Epithelial cell of esophagus (primary cell): ENCODE measurements at regions not wholly inside any gene's neighbourhood (a gene's known extent, or its start where the extent isn't known, plus 50 kb on each side); places are given as distances from the start of the nearest gene placed in this dataset.
"Not testable (repeated sequence)": the region's sequence is repeated elsewhere in the genome, so short reads cannot be mapped to it uniquely, and the experiment has no call there.

Experiments used
- DNase-seq: peaks from one replicate; pipeline ENCODE4 v3.0.0; 2010; ENCODE audit warnings: low read depth
- H3K4me3 ChIP-seq: 2 replicates; pipeline ENCODE4 v1.5.1; 2011; ENCODE audit warnings: mild to moderate bottlenecking, low read length, control low read depth
- TF ChIP-seq, protein P1 (sequence below): IDR thresholded peaks from 2 replicates; pipeline ENCODE4 v1.5.1; 2011; ENCODE audit warnings: low read depth, mild to moderate bottlenecking, low read length, control low read depth, inconsistent platforms; ENCODE audit not compliant: insufficient read depth; ENCODE audit errors: missing control alignments

DNA sequence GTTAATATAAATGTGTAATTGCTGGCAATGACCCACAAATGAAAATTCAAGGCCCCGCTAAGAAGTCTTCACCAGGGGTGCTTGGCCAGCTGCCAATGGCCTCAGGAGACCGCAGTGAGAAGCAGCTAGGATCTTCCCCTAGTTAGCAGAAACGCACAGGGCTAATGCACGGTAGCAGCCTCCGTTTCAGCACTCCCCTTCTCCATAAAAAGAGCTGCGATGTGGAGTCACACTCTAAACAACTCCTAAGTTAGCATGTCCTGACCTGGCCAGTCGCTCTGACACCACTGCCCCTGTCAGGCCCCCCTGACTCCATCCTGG lies 139.0 kb downstream of the SEPTIN14 start:
- no peak for DNase-seq
- no peak overlapping the region for H3K4me3 ChIP-seq
- TF ChIP-seq, protein P1, sequence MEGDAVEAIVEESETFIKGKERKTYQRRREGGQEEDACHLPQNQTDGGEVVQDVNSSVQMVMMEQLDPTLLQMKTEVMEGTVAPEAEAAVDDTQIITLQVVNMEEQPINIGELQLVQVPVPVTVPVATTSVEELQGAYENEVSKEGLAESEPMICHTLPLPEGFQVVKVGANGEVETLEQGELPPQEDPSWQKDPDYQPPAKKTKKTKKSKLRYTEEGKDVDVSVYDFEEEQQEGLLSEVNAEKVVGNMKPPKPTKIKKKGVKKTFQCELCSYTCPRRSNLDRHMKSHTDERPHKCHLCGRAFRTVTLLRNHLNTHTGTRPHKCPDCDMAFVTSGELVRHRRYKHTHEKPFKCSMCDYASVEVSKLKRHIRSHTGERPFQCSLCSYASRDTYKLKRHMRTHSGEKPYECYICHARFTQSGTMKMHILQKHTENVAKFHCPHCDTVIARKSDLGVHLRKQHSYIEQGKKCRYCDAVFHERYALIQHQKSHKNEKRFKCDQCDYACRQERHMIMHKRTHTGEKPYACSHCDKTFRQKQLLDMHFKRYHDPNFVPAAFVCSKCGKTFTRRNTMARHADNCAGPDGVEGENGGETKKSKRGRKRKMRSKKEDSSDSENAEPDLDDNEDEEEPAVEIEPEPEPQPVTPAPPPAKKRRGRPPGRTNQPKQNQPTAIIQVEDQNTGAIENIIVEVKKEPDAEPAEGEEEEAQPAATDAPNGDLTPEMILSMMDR = no peak

DNA sequence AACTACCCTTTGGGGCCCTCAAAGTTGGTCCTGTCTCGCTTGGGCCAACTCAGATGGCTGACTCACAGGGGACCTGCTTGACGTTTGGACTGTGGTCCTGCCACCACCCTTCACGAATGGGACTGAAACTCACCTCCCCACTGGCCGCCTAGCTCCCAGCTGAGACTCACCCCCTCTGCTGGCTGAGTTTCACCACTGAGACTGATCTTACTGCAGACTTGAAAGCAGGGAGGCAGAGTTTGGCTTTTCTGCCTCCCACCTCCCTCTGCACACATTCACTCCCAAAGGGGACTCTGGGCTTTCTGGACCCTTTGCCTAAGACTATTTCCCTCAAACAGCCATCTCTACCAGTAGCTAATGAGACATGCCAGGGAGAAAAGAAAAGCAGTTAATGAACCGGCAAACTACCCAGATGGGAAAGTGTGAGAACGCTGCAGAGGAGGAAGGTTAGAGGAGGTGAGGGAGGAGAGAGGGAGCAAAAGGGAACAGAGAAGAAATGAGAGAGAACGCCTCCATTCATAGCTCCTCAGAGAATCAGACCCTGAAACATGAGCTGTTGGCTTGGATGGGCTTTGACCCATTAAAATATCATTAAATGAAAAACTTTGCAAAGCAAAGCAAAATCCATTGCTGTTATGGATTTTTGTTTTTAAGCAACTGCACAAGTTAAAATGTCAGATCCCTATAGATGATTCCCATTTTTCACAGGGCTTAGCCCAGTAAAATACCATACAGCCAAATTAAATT lies 139.5 kb downstream of the SEPTIN14 start:
- not testable (repeated sequence) for H3K4me3 ChIP-seq, DNase-seq
- TF ChIP-seq, protein P1 = peak; percentile 11

DNA sequence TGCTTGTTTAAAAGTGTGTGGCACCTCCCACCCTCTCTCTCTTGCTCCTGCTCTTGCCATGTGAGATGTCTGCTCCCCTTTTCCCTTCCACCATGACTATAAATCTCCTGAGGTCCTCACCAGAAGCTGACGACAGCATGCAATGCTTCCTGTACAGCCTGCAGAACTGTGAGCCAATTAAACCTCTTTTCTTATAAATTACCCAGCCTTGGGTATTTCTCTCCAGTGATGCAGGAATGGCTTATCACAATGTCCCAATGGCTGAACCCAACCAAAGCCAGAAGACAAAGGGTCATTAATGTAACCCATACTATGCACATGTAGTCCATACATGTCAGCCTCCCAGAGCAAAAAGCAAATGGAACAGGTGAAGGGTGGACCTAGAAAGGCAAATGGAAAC lies 141.5 kb downstream of the SEPTIN14 start:
- not testable (repeated sequence) for H3K4me3 ChIP-seq, DNase-seq

DNA sequence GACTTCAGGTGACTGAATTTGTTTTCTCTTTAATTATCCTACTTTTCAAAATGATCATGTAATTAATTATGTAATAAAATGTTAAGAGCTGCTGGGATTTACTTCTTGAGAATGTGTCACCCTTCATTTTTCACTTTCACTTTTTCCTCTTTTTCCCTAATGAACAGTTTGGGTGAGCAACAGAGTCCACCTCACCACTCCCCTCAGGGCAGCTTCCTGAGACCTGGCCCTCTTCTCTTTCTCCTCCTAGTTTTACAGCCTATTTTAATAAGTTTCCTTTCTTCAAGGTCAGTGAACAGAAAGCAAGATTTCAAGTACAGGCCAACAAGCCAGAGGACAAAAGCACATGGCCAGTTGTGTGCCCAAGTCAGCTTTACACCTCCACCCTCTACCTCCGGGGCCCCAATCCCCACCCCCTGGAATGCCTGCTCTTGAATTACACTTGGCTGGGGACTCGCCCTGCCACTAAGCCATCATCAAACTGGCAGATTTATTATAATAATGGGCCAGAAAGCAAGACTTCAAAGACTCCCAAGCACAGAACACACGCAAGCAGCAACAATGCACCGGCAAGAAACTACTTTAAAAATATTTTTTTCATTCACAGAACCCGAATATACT lies 143.1 kb upstream of the VOPP1 start:
- not testable (repeated sequence) for H3K4me3 ChIP-seq
- peak; percentile 29 for DNase-seq

DNA sequence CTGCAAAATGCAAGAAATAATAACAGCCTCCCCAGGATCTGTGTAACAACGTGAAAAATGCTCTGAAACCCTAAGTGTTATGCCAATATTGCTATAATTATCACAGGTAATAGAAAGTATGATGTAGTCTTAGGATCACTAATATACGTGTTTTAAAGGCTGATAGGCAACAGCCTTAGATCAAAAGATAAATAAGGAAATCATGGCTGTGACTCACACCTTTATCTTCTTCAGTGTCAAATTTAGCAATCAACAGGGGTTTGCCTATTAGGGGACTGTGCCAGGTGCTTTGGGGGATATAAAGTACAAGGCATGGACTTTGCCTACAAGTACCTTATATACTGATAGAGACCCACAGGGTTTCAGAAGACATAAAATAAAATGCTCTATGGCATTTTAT lies 142.1 kb upstream of the VOPP1 start:
- not testable (repeated sequence) for H3K4me3 ChIP-seq, DNase-seq

DNA sequence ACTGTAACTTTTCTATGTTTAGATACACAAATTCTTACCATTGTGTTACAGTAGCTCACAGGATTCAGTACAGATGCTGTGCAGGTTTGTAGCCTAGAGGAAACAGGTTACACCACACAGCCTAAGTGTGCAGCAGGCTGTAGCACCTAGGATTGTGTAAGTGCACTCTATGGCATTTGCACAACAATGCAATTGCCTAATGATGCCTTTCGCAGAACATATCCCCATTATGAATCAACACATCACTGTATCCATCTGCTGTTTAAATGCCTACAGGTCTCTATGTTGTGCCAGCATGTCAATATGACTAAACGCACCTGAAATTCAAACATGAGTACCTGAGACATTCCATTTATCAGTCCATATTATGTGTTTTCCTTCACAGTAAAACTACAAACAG lies 138.0 kb upstream of the VOPP1 start:
- peak; percentile 94 for DNase-seq

DNA sequence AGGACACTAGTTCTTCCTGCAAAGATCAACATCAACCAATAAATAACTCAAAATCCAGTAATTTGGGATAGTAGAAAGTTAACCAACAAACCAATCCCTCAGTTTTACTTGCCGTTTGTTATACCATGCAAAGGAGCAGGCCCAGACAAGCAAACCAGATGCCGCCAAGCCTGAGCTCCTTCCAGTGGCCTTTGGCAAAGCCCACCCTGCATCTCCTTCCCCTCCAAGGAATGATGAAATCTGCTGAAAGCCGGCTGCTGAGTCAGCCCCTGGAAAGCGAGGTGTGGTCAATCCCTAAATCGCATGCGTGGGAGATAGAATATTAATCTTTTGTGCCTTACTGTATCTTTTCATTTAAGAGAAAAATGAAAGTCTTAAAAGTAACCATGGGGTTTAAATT lies 135.7 kb upstream of the VOPP1 start:
- not testable (repeated sequence) for H3K4me3 ChIP-seq
- DNase-seq = peak; percentile 92

More for the DNA sequence above, 138.0 kb upstream of the VOPP1 start:
- H3K4me3 ChIP-seq = not testable (repeated sequence)

DNA sequence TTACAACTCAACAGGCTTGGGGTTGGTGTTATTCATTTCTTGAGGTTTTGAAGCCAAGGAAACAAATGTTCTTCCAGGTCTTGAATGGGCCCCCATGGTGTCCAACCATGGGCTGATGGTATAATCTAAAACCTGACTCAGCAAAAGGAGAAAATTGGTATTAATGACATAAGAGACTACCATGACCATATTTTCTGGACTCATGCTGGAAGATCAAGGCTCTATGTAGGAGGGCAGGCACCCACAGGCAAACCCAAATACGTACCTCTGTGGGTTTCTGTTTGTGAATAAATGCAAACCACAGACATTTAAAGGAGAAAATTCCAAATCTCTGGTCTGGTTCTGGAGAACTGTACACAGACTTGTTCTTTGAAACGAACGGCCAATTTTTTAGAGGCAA lies 135.1 kb upstream of the VOPP1 start:
- not testable (repeated sequence) for H3K4me3 ChIP-seq, DNase-seq

DNA sequence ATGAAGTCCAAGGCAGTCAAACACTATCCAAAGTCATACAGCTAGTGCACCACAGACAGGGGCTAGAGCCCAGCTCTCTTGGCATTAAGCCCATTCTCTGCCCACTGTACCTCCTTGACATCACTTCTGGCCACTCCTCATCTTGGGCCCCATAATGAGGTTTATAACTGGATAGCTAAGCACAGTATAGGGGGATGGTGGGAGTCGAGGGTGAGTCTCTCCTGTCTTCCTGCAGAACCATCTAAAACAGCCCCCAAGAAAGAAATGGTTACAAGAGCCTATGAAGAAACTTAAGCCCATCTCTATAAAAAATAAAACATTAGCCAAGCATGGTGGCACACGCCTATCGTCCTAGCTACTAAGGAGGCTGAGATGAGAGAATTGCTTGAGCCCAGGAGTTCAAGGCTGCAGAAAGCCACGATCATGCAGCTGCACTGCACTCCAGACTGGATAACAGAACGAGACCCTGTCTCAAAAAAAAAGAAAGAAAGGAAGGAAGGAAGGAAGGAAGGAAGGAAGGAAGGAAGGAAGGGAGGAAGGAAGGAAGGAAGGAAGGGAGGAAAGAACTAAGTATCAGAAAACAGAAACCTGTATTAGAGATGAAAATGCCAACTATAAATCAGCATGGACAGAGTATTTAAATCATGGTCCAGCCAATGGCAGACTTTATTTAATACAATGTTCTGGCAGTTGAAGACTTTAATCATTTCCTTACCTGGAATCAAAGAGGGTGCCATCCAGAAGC lies 134.3 kb upstream of the VOPP1 start:
- H3K4me3 ChIP-seq, DNase-seq: not testable (repeated sequence)

DNA sequence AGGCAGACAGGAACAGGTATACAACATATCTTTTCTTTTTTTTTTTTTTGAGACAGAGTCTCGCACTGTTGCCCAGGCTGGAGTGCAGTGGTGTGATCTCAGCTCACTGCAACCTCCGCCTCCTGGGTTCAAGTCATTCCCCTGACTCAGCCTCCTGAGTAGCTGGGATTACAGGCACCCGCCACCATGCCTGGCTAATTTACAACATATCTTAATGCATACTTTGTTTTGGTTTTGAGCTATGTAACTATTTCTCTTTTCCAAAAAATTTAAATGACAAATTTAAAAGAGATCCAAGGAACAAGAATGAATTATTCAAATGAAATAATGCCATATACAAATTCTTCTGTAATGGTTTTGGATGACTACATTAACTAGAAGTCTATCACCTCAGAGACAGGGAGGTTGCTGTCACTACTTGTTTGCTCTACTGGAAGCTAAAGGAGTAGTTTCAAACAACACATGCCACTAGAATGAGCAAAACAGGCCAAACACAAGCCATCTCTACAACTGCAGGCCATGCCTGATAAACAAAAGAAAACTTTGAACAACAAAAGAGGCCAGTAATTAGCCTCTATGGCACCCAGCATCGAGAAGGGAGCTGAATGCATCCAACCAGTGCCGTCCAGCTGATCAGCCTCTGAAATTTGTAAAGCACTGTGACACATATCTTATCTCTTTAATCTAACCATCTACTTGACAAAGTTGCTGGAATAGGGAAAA lies 133.6 kb upstream of the VOPP1 start:
- not testable (repeated sequence) for H3K4me3 ChIP-seq
- DNase-seq = peak; percentile 22

DNA sequence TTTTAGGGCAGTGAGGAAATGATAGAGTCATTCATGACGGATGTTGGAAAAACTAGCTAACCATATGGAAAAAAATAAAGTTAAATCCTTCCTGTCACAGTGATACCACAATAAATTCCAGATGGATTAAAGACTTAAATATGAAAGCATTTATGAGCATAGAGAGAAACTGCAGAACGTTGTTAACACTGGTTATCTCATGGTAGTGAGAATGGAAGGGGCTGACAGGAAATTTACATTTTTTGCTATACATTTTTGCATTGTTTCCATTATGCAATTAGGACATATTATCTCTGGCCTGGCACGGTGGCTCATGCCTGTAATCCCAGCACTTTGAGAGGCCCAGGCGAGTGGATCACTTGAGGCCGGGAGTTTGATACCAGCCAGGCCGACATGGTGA lies 130.5 kb upstream of the VOPP1 start:
- DNase-seq = not testable (repeated sequence)

DNA sequence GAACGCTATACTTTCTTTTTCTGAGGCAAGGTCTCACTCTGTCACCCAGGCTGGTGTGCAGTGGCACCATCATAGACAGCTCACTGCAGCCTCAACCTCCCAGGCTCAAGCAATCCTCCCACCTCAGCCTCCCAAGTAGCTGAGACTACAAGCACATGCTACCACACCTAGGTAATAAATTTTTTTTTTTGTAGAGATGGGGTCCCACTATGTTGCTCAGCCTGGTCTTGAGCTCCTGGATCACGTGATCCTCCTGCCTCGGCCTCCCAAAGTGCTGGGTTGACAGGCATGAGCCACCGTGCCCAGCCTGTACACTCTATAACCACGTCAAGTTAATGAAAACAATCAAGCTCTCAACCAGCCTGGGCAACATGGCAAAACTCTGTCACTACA lies 127.1 kb upstream of the VOPP1 start:
- DNase-seq, H3K4me3 ChIP-seq: not testable (repeated sequence)

More for the DNA sequence above, 130.5 kb upstream of the VOPP1 start:
- not testable (repeated sequence) for H3K4me3 ChIP-seq

DNA sequence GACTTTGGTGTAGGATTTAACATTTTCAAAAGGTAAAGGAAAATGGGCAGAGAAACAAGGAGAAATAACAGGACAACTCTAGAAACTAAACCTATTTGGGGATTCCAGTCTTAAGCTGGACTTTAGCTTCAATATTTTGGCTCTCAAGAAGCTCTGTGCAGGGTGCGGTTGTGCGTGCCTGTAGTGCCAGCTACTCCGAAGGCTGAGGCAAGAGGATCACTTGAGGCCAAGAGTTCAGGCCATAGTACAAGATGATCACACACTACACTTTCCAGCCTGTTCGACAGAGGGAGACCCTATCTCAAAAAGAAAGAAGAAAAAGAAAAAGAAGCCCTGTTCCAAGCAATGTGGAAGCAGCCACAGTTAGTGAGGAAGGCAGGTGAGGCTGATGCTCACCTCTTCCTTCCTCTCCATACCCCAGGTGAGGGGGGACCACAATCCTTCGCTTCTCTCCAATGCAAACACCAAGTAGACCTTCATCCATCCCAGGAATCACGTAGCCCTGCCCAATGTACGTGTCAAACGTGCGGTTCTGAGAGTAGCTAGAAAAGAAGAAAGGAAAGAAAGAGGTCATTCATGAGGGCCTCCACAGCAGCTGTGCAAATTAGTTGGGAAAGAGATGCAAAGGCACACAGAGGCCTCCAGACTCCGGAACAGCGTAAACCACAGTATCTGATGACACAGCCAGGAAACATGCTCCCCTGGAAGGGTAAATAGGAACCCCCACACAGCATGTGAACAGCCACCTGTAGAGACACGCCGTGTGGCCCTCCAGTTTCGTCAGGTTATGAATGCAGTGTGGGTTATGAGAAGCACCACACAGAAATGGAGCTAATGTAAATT lies 126.5 kb upstream of the VOPP1 start:
- not testable (repeated sequence) for H3K4me3 ChIP-seq
- peak; percentile 98 for DNase-seq

DNA sequence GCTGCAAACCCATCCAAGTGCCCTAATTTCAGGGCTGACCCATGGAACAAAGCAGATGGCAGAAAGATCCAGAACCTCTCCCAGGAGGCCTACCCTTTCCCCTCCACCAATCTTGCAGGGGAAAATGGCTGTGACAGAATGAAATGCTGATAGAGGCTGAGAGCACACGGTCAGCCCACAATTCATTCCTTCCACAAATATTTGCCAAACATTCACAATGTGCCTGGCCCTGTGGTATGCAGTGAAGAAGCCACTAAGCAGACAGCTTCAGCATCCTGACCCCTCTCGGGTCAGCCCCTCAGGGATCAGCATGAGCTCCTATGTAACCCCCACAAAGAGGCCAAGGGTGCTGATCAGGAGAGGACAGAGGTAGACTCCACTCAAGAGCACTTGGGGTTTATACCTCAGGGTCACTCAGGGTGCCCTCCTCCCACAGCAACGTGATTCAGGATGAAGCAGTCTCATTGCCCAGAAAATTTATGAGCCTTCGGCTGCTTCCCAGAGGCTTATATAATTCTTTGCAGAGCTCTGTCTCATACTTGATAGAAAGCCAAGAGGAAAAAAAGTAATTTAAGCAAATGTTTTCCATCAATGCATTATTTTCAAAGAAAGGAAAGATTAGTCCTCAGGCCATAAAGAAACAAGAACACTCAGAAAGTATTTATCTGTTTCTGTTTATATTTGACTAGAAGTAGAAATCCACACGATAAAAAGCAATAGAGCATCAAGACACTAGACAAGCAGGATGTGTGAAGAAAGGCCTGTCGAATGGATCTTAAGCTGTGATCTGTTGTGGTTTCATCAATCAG lies 123.8 kb upstream of the VOPP1 start:
- not testable (repeated sequence) for DNase-seq, H3K4me3 ChIP-seq

DNA sequence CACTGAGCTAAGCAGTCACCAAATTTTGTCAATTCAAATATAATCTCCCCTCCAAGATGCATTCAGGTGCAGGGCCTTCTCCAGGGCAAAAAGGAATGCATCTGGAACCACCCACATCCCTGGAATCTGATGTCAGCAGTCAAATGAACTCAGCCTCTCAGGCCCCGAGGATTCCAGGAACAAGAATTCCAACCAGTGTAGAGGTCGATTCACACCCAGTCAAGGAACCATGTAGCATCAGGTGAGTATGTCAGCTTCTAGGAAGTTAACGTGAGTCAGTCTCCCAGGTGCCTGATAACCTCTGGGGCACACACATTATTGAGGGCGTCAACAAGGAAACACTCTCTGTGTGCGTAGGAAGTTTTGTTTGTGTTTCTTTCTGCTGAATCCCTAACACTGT lies 122.2 kb upstream of the VOPP1 start:
- peak; percentile 94 for DNase-seq
- H3K4me3 ChIP-seq = not testable (repeated sequence)
